PC-3 (cell line): ENCODE measurements at regions not wholly inside any gene's neighbourhood (a gene's known extent, or its start where the extent isn't known, plus 50 kb on each side); places are given as distances from the start of the nearest gene placed in this dataset.

Experiments
- ATAC-seq: fragments of 200-7000 bp; cut with Tn5 transposase; 2 replicates; pipeline ENCODE4 v1.9.1; 2020; ENCODE audit warnings: mild to moderate bottlenecking, moderate library complexity
- BruUV-seq: library from RNA; stranded (reverse); fragments of 400-500 nt; replicated peaks from 2 replicates; lab custom pipeline; 2021; lab: Mats Ljungman, UMichigan
- CTCF ChIA-PET: fragments of 300-600 bp; sonication (Branson Sonifier 250); formaldehyde crosslinking; loops from one replicate; lab custom pipeline; 2022; ENCODE audit warnings: antibody characterized with exemption; lab: Charles Lee
- POLR2A ChIA-PET: fragments of 300-600 bp; sonication (Branson Sonifier 250); formaldehyde crosslinking; loops from one replicate; lab custom pipeline; 2022; ENCODE audit warnings: antibody characterized with exemption; ENCODE audit not compliant: unreplicated experiment; lab: Charles Lee
- DNase-seq: peaks from one replicate; pipeline ENCODE4 v3.0.0-alpha.2; 2015
- H2AFZ ChIP-seq: fragments of 300-600 bp; sonication (generic); 2 replicates; pipeline ENCODE4 v1.6.0; 2016; ENCODE audit warnings: antibody characterized with exemption, low read length
- H3F3A ChIP-seq: fragments of 300-600 bp; sonication (generic); one replicate; pipeline ENCODE4 v1.6.0; 2017; ENCODE audit warnings: antibody characterized with exemption, low read length, control low read depth, mild to moderate bottlenecking; ENCODE audit not compliant: unreplicated experiment
- H3K27ac ChIP-seq: fragments of 300-600 bp; sonication (generic); 2 replicates; pipeline ENCODE4 v1.5.1; 2016; ENCODE audit warnings: mild to moderate bottlenecking, low read length
- H3K27me3 ChIP-seq: fragments of 300-600 bp; sonication (generic); 2 replicates; pipeline ENCODE4 v1.6.1; 2016; ENCODE audit warnings: low read length, mixed read lengths
- H3K36me3 ChIP-seq: fragments of 300-600 bp; sonication (generic); 2 replicates; pipeline ENCODE4 v1.6.1; 2016; ENCODE audit warnings: low read depth, mixed run types, low read length, mixed read lengths
- H3K4me1 ChIP-seq: fragments of 300-600 bp; sonication (generic); 2 replicates; pipeline ENCODE4 v1.5.1; 2016; ENCODE audit warnings: low read length; ENCODE audit not compliant: insufficient read depth
- H3K4me2 ChIP-seq: fragments of 300-600 bp; sonication (generic); 2 replicates; pipeline ENCODE4 v1.6.0; 2016; ENCODE audit warnings: low read length
- H3K4me3 ChIP-seq: fragments of 300-600 bp; sonication (generic); 2 replicates; pipeline ENCODE4 v1.5.1; 2016; ENCODE audit warnings: mild to moderate bottlenecking, low read length, mixed read lengths
- H3K79me2 ChIP-seq: fragments of 300-600 bp; sonication (generic); 2 replicates; pipeline ENCODE4 v1.6.1; 2017; ENCODE audit warnings: low read length, mixed read lengths
- H3K9ac ChIP-seq: fragments of 300-600 bp; sonication (generic); 2 replicates; pipeline ENCODE4 v1.6.0; 2016; ENCODE audit warnings: mild to moderate bottlenecking, low read length
- H3K9me2 ChIP-seq: fragments of 300-600 bp; sonication (generic); replicated peaks from 2 replicates; pipeline ENCODE4 v1.6.1; 2016; ENCODE audit warnings: mixed run types, low read length, mixed read lengths
- H3K9me3 ChIP-seq: fragments of 300-600 bp; sonication (generic); 2 replicates; pipeline ENCODE4 v1.6.1; 2016; ENCODE audit warnings: low read length, mixed read lengths
- H4K20me1 ChIP-seq: fragments of 300-600 bp; sonication (generic); 2 replicates; pipeline ENCODE4 v1.6.1; 2016; ENCODE audit warnings: low read length, mixed read lengths
- EZH2 ChIP-seq: fragments of 300-600 bp; sonication (generic); IDR thresholded peaks from one replicate; pipeline ENCODE4 v1.6.1; 2017; ENCODE audit warnings: antibody characterized with exemption, mild to moderate bottlenecking, low read length; ENCODE audit not compliant: unreplicated experiment
- EZH2phosphoT487 ChIP-seq: fragments of 300-600 bp; sonication (generic); IDR thresholded peaks from 2 replicates; pipeline ENCODE4 v1.6.1; 2018; ENCODE audit warnings: mild to moderate bottlenecking, antibody characterized with exemption, low read length, borderline replicate concordance
- intact Hi-C: fragments of 100-400 bp; cut with micrococcal nuclease; formaldehyde crosslinking; loops from 2 replicates; pipeline ENCODE4 v1.9.0; 2023
- TF ChIP-seq, protein P1 (sequence below): fragments of 300-600 bp; sonication (generic); conservative IDR thresholded peaks from 2 replicates; pipeline ENCODE4 v1.5.1; 2017; ENCODE audit warnings: antibody characterized with exemption, low read depth, mild to moderate bottlenecking, low read length

- no peaks in the 10 kb centered on the region for H3K79me2 ChIP-seq
- no peaks in the 10 kb centered on the region for H3F3A ChIP-seq
- DNase-seq (no peak), ATAC-seq (no peak)
- TF ChIP-seq EZH2, result no peak
- TF ChIP-seq, protein P1, sequence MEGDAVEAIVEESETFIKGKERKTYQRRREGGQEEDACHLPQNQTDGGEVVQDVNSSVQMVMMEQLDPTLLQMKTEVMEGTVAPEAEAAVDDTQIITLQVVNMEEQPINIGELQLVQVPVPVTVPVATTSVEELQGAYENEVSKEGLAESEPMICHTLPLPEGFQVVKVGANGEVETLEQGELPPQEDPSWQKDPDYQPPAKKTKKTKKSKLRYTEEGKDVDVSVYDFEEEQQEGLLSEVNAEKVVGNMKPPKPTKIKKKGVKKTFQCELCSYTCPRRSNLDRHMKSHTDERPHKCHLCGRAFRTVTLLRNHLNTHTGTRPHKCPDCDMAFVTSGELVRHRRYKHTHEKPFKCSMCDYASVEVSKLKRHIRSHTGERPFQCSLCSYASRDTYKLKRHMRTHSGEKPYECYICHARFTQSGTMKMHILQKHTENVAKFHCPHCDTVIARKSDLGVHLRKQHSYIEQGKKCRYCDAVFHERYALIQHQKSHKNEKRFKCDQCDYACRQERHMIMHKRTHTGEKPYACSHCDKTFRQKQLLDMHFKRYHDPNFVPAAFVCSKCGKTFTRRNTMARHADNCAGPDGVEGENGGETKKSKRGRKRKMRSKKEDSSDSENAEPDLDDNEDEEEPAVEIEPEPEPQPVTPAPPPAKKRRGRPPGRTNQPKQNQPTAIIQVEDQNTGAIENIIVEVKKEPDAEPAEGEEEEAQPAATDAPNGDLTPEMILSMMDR, result no peak
- TF ChIP-seq EZH2phosphoT487, result no peak
- no peaks in the 10 kb centered on the region for H3K4me1 ChIP-seq
- no peak overlapping the region for H3K9ac ChIP-seq
- no peaks in the 10 kb centered on the region for H3K27me3 ChIP-seq
- no peaks in the 10 kb centered on the region for H3K9me2 ChIP-seq
- H3K36me3 ChIP-seq, result no peaks in the 10 kb centered on the region
- no peaks in the 10 kb centered on the region for H4K20me1 ChIP-seq
- H3K4me3 ChIP-seq, result no peak overlapping the region
- H3K27ac ChIP-seq, result no peak overlapping the region
- ChIA-PET CTCF (no interaction called here), POLR2A (no interaction called here)
- BruUV-seq, result no TSS peak
- no peak overlapping the region for H2AFZ ChIP-seq
- no peak overlapping the region for H3K4me2 ChIP-seq
- H3K9me3 ChIP-seq, result no peaks in the 10 kb centered on the region
- intact Hi-C loops, result no loop called here
Measured at GRCh38 chr4:156053174-156053573, 99.5 kb upstream of the CTSO start.

DNA sequence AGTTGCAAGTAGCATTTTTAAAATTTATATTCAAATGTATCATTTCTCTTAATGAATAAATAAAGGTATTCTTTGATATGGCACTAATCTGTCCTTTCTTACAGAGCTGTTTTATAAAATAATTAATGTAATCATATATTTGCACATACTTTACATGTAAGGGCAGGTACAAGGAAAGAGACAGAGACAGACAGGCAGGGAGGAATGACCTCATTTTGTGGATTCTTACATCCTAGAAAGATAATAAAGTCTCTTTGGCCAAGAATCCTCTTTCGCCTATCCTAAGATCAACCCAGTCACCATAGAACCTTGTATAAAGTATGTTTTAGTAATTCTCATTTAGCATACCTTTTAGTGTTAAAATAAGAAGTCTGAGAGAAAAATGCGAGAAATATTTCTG lies 98.5 kb upstream of the CTSO start:
- no TSS peak for BruUV-seq
- Histone ChIP-seq H3K4me2 (no peak overlapping the region), H3K9me3 (no peaks in the 10 kb centered on the region), H3K27ac (no peak overlapping the region), H3K9me2 (no peaks in the 10 kb centered on the region), H3K27me3 (no peaks in the 10 kb centered on the region), H3F3A (no peaks in the 10 kb centered on the region), H4K20me1 (no peaks in the 10 kb centered on the region), H3K9ac (no peak overlapping the region), H2AFZ (no peak overlapping the region), H3K4me1 (no peaks in the 10 kb centered on the region), H3K79me2 (no peaks in the 10 kb centered on the region), H3K36me3 (no peaks in the 10 kb centered on the region), H3K4me3 (no peak overlapping the region)
- no peak for TF ChIP-seq EZH2
- TF ChIP-seq EZH2phosphoT487, result no peak
- TF ChIP-seq, protein P1, result no peak
- ChIA-PET CTCF (no interaction called here), POLR2A (no interaction called here)
- intact Hi-C loops, result no loop called here
- DNase-seq (no peak), ATAC-seq (no peak)

DNA sequence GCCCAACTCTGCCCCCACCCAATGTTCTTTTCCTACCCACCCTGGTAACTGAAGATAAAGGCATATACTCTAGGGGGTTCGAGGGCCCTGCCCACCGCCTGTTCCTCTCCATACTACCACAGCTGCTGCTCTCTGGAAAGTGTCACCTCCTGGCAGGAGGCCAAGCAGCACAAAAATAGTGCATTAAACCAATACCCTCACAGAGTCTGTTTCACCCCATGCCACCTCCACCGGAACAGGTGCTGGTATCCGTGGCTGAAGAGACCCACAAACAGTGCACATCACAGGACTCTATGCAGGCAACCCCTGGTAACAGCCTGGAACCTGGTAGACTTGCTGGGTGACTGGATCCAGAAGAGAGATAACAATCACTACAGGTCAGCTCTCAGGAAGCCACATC lies 85.1 kb upstream of the CTSO start:
- Histone ChIP-seq H3K4me3 (no peak overlapping the region), H2AFZ (no peak overlapping the region), H3F3A (no peaks in the 10 kb centered on the region), H3K9me3 (no peaks in the 10 kb centered on the region), H4K20me1 (no peaks in the 10 kb centered on the region), H3K27ac (no peak overlapping the region), H3K36me3 (no peaks in the 10 kb centered on the region), H3K9me2 (no peaks in the 10 kb centered on the region), H3K9ac (no peak overlapping the region), H3K27me3 (no peaks in the 10 kb centered on the region), H3K4me1 (no peaks in the 10 kb centered on the region), H3K4me2 (no peak overlapping the region), H3K79me2 (no peaks in the 10 kb centered on the region)
- BruUV-seq, result no TSS peak
- ChIA-PET POLR2A (no interaction called here), CTCF (no interaction called here)
- ATAC-seq (no peak), DNase-seq (no peak)
- intact Hi-C loops, result no loop called here
- TF ChIP-seq EZH2 (no peak), EZH2phosphoT487 (no peak)
- TF ChIP-seq, protein P1, result no peak
